Endothelial cell (in vitro differentiated cells): ENCODE measurements at regions not wholly inside any gene's neighbourhood (a gene's known extent, or its start where the extent isn't known, plus 50 kb on each side); places are given as distances from the start of the nearest gene placed in this dataset.

Experiments used
- DNase-seq: peaks from one replicate; pipeline ENCODE4 v3.0.0; 2021; ENCODE audit warnings: low spot score
- H3K27ac Mint-ChIP-seq: one replicate; pipeline ENCODE4 v1.8.0; 2021; ENCODE audit warnings: mixed read lengths, inconsistent platforms; ENCODE audit not compliant: unreplicated experiment
- H3K27me3 Mint-ChIP-seq: one replicate; pipeline ENCODE4 v1.8.0; 2021; ENCODE audit warnings: mild to moderate bottlenecking, moderate library complexity, mixed read lengths, inconsistent platforms; ENCODE audit not compliant: unreplicated experiment
- H3K36me3 Mint-ChIP-seq: one replicate; pipeline ENCODE4 v1.8.0; 2021; ENCODE audit warnings: mild to moderate bottlenecking, low read depth, mixed read lengths, inconsistent platforms; ENCODE audit not compliant: unreplicated experiment
- H3K4me1 Mint-ChIP-seq: one replicate; pipeline ENCODE4 v1.8.0; 2021; ENCODE audit warnings: mild to moderate bottlenecking, mixed read lengths, inconsistent platforms; ENCODE audit not compliant: unreplicated experiment
- H3K4me3 Mint-ChIP-seq: one replicate; pipeline ENCODE4 v1.8.0; 2021; ENCODE audit warnings: mild to moderate bottlenecking, mixed read lengths, inconsistent platforms; ENCODE audit not compliant: unreplicated experiment
- H3K9me3 Mint-ChIP-seq: one replicate; pipeline ENCODE4 v1.8.0; 2021; ENCODE audit warnings: mixed read lengths, inconsistent platforms; ENCODE audit not compliant: unreplicated experiment
- CTCF ChIP-seq: fragments of 200-600 bp; sonication (generic); IDR thresholded peaks from one replicate; pipeline ENCODE4 v1.5.0; 2021; ENCODE audit warnings: antibody characterized with exemption; ENCODE audit not compliant: unreplicated experiment

GRCh38 chr9:118529624-118530214 lies 825.5 kb downstream of the TLR4 start:
- H3K27ac Mint-ChIP-seq, result no peak overlapping the region
- no peaks in the 10 kb centered on the region for H3K36me3 Mint-ChIP-seq
- TF ChIP-seq CTCF, result no peak
- H3K27me3 Mint-ChIP-seq, result no peaks in the 10 kb centered on the region
- no peak overlapping the region for H3K4me3 Mint-ChIP-seq
- H3K4me1 Mint-ChIP-seq, result peaks cover 4% of the 10 kb centered on the region
- no peaks in the 10 kb centered on the region for H3K9me3 Mint-ChIP-seq
- no peak for DNase-seq

- H3K27ac Mint-ChIP-seq, result no peak overlapping the region
- no peak for TF ChIP-seq CTCF
- no peaks in the 10 kb centered on the region for H3K9me3 Mint-ChIP-seq
- H3K27me3 Mint-ChIP-seq, result no peaks in the 10 kb centered on the region
- H3K4me3 Mint-ChIP-seq, result no peak overlapping the region
- no peak for DNase-seq
- H3K36me3 Mint-ChIP-seq, result no peaks in the 10 kb centered on the region
- peaks cover 6% of the 10 kb centered on the region for H3K4me1 Mint-ChIP-seq
Observed at GRCh38 chr9:118532592-118532991, 828.4 kb downstream of the TLR4 start.

DNA sequence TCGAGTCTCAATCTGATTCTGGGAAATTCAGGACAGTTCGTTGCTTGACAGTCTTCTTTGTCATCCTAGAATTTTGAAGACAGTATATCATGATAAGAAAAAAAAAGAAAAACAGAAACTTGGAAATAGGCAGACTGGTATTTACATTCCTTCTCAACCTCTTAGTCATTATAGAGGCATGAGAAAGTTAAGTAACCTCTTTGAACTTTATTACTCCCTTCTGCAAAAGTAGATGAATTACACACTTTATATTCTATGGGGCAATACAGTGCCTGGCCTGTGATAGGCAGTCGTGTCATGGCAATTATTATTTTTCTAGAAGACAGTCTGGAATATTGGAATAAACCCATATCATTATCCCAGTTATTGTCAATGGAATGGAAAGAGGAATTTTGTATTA lies 828.9 kb downstream of the TLR4 start:
- H3K27me3 Mint-ChIP-seq, result no peaks in the 10 kb centered on the region
- peaks cover 6% of the 10 kb centered on the region for H3K4me1 Mint-ChIP-seq
- no peak for DNase-seq
- H3K27ac Mint-ChIP-seq, result no peak overlapping the region
- H3K9me3 Mint-ChIP-seq, result no peaks in the 10 kb centered on the region
- TF ChIP-seq CTCF, result no peak
- H3K4me3 Mint-ChIP-seq, result no peak overlapping the region
- no peaks in the 10 kb centered on the region for H3K36me3 Mint-ChIP-seq

DNA sequence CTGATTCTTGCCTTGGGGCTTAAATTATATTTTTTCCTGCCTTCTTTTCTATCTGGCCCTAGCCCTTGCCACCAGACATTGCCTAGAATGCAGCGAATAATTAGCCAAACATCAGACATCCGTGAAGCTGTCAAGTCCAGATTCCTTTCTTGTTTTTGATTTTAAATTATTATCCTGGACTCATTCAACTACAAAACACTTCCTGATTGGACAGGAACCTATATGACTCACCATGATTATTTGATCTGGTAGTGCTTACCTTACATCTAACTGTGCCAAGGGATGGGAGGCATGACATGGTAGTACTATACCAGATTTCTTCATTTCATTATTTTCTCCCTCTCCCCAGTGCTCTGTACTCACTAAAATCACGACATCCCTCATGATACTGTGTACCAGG lies 829.6 kb downstream of the TLR4 start:
- TF ChIP-seq CTCF, result no peak
- peaks cover 6% of the 10 kb centered on the region for H3K4me1 Mint-ChIP-seq
- no peaks in the 10 kb centered on the region for H3K27me3 Mint-ChIP-seq
- no peaks in the 10 kb centered on the region for H3K9me3 Mint-ChIP-seq
- H3K36me3 Mint-ChIP-seq, result no peaks in the 10 kb centered on the region
- no peak overlapping the region for H3K4me3 Mint-ChIP-seq
- DNase-seq, result no peak
- no peak overlapping the region for H3K27ac Mint-ChIP-seq

DNA sequence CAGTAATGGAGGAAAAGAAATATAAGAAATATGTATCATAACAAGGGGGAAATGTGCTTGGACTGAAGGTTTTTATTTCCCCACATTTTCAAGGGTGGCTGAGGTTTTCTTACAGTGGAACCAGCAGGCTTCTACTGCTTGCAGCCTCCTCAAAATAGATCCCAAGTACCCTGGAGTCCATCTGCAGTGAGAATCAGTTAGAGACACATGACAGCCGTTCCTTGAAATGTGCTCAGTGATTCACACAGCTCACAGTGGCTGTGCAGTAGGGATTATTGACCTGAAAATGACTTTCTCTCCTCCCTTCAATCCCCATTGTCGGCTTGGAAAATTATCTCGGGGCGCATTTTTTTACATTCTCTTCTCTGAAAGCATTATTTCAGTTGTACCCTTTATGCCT lies 832.0 kb downstream of the TLR4 start:
- H3K27me3 Mint-ChIP-seq, result no peaks in the 10 kb centered on the region
- no peak overlapping the region for H3K27ac Mint-ChIP-seq
- DNase-seq, result no peak
- H3K36me3 Mint-ChIP-seq, result no peaks in the 10 kb centered on the region
- peaks cover 2% of the 10 kb centered on the region for H3K4me1 Mint-ChIP-seq
- TF ChIP-seq CTCF, result no peak
- H3K4me3 Mint-ChIP-seq, result no peak overlapping the region
- no peaks in the 10 kb centered on the region for H3K9me3 Mint-ChIP-seq
